ENCODE measurements at regions not wholly inside any gene's neighbourhood (a gene's known extent, or its start where the extent isn't known, plus 50 kb on each side); places are given as distances from the start of the nearest gene placed in this dataset.

- TF ChIP-seq POLR2AphosphoS5 (IDR thresholded peaks at IDR 0.05) (no peak), CTCF (IDR thresholded peaks at IDR 0.05) (no peak)
Measured at GRCh38 chr1:90534663-90535295, 182.3 kb downstream of the BARHL2 start.

All from gastroesophageal sphincter (tissue), 3 donors.